ENCODE measurements at regions not wholly inside any gene's neighbourhood (a gene's known extent, or its start where the extent isn't known, plus 50 kb on each side); places are given as distances from the start of the nearest gene placed in this dataset.

DNA sequence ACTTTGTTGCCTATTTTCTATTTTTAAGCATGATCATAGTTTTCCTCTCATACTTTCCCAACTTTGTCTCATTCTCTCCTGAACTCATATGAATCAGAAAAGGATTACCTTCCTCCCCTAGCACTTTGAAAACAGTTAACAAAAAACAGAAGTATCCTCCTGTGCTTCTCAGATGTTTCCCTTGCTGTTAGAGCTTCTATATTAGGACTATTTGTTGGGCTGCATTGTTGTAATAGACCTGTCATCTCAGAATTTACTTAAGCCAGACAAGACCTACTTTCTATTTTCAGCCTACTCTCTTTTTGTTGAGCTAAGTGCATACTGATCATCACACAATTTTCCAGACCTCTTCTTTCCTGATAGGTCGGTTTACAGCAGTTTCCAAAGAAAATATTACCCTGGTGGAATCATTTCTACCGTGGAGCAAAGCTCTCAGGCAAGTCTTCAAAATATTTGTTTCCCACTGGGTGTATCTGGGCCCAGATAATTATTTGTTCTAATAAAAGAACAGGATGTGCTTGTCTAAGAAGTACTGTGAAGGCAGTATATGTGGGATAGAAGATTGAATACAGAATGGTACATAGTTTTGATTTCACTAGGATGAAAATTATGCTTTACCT lies 411.9 kb upstream of the KLF6 start:
- TF ChIP-seq, protein P1, sequence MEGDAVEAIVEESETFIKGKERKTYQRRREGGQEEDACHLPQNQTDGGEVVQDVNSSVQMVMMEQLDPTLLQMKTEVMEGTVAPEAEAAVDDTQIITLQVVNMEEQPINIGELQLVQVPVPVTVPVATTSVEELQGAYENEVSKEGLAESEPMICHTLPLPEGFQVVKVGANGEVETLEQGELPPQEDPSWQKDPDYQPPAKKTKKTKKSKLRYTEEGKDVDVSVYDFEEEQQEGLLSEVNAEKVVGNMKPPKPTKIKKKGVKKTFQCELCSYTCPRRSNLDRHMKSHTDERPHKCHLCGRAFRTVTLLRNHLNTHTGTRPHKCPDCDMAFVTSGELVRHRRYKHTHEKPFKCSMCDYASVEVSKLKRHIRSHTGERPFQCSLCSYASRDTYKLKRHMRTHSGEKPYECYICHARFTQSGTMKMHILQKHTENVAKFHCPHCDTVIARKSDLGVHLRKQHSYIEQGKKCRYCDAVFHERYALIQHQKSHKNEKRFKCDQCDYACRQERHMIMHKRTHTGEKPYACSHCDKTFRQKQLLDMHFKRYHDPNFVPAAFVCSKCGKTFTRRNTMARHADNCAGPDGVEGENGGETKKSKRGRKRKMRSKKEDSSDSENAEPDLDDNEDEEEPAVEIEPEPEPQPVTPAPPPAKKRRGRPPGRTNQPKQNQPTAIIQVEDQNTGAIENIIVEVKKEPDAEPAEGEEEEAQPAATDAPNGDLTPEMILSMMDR (conservative IDR thresholded peaks at IDR 0.05): no peak

DNA sequence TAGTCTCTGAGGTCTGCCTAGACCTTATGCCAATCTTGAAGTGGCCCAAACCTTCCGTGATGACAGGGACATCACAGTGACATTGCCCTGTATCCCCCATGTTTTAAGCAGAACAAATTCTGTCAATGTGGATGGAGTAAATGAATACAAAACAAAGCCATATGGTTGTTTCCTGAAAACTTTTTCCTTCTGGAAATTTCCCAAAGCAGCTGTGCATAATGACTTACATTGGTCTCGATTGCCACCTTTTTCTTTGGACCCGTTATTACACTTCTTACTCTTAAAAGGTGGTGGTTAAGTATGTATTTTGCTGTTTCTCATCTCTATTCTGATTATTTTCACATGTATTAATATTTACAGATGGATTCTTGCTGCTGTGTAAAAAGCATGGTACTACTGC lies 411.2 kb upstream of the KLF6 start:
- TF ChIP-seq, protein P1 (conservative IDR thresholded peaks at IDR 0.05): no peak
- H3K27ac ChIP-seq: no peak overlapping the region

More for the DNA sequence above, 411.9 kb upstream of the KLF6 start:
- no peak overlapping the region; the same call in 1 of the 2 replicates for H3K27ac ChIP-seq

DNA sequence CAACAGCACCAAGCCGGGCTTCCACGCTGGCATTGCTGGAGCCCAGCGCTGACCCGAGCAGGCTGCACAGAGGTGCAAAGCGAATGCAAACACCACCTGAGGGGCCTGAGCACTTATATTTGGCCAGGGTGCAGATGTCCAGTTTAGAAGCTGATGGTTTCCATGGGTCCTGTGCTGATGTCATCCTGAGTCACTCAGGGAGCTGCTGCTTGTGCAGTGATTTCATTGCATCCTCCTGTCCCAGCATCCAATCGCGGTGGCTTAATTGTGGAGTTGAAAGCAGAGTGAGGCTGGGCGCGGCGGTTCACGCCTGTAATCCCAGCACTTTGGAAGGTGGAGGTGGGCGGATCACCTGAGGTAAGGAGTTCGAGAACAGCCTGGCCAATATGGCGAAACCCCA lies 410.2 kb upstream of the KLF6 start:
- TF ChIP-seq, protein P1 (conservative IDR thresholded peaks at IDR 0.05): no peak
- H3K27ac ChIP-seq: no peak overlapping the region

DNA sequence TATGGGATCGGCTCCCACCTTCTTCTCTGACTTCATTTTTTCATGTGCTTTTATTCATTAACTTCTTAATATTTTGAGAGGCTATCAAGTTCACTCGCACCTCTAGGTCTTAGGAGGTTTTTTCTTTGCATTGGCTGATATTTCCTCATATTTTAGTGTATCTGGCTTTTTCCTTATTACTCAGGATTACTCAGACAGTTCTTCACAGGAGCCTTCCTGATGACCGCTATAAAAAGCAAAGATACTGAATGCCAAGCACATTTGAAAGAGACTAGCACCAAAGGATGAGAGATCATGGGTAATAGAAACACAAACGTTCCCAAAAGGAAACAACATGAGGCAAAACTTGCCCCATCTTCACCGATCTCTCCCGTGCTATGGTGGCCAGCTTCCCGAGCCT lies 409.2 kb upstream of the KLF6 start:
- H3K27ac ChIP-seq: no peak overlapping the region
- TF ChIP-seq, protein P1 (conservative IDR thresholded peaks at IDR 0.05): no peak

DNA sequence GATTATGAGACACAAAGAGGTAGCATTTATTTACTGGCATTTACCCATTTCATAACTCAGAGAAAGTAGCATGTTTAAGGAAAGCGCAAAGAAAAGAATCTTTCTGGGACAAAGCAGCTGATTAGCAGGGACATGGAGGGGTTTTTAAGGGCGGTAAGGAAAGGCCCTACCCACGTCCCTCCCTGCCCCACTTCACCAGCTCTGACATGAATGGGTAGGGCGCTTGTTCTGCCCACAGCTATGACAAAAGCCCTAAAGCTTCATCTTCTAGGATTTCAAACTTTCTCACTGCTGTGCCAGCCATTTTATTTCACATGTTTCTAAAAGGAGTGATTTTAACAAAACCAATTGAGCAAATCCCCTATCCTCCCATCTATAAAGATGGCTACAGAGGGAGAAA lies 406.9 kb upstream of the KLF6 start:
- no peak overlapping the region for H3K27ac ChIP-seq
- TF ChIP-seq, protein P1 (conservative IDR thresholded peaks at IDR 0.05): no peak

DNA sequence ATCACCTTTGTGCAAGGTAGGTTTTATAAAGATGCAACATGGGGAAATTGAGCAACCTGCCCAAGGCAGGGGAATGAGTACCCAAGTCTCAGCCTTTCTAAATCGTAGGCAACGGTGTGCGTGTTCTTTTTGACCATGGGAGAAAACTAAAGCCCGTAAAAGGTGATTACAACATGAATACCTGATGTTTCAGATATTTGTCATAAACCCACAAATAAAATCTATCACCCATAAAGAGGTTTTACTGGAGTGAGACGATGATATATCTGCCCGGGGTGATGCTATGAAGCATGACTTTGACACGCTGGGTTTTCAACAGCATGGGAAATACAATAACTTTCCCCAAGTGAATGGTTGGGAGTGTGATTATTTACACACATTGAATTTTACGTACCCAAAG lies 406.3 kb upstream of the KLF6 start:
- H3K27ac ChIP-seq: no peak overlapping the region
- TF ChIP-seq, protein P1 (conservative IDR thresholded peaks at IDR 0.05): no peak

DNA sequence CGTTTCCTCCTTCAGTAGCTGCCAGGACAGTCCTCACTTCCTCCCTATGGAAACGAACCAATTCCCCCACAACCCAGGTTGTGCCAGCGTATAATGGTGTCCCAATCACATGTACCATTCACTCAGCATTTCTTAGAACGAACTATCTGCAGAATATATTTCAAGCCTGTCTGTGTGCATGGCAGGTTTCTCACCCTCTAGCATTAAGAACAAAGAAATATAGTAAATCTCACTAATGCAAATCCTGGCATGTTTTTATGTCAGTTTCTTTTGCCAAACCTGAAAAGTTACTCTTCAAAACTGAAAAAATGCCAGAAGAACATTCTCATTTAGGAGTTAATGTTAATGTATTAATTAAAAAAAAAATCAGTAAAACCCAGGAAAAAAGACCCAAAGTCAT lies 405.9 kb upstream of the KLF6 start:
- TF ChIP-seq, protein P1 (conservative IDR thresholded peaks at IDR 0.05): no peak
- H3K27ac ChIP-seq: no peak overlapping the region

All from VCaP (cell line).